Colonic mucosa (tissue), 4 donors: ENCODE measurements at regions not wholly inside any gene's neighbourhood (a gene's known extent, or its start where the extent isn't known, plus 50 kb on each side); places are given as distances from the start of the nearest gene placed in this dataset.

Experiments used
- DNase-seq: peaks from one replicate; pipeline ENCODE4 v3.0.0-alpha.2; 2020
- H3K27ac ChIP-seq: fragments of 200-600 bp; one replicate; pipeline ENCODE4 v1.8.0; 2021
- H3K27me3 ChIP-seq: fragments of 200-600 bp; one replicate; pipeline ENCODE4 v1.8.0; 2021
- H3K36me3 ChIP-seq: fragments of 200-600 bp; one replicate; pipeline ENCODE4 v1.8.0; 2021
- H3K4me1 ChIP-seq: fragments of 200-600 bp; one replicate; pipeline ENCODE4 v1.8.0; 2021; ENCODE audit warnings: mild to moderate bottlenecking
- H3K4me3 ChIP-seq: fragments of 200-600 bp; one replicate; pipeline ENCODE4 v1.8.0; 2021
- H3K9ac ChIP-seq, 2 donors: one replicate each; pipeline ENCODE4 v1.7.0; 2013; ENCODE audit warnings: control low read depth in 2 of 2, low read depth in 2 of 2, low read length in 2 of 2
- H3K9me3 ChIP-seq: fragments of 200-600 bp; one replicate; pipeline ENCODE4 v1.8.0; 2021
- CTCF ChIP-seq: fragments of 200-600 bp; IDR thresholded peaks from one replicate; pipeline ENCODE4 v1.8.0; 2022; ENCODE audit warnings: antibody characterized with exemption, mild to moderate bottlenecking
- intact Hi-C: fragments of 100-400 bp; cut with DNase I; formaldehyde crosslinking; loops from one replicate; pipeline ENCODE4 v1.14.1; 2022
- donor health status: healthy.
- donor health status: DM: no; HTN: no; CAD: no.
- donor health status: DM: no; HTN: no; CAD: no.

- Histone ChIP-seq H3K36me3 (no peaks in the 10 kb centered on the region), H3K4me1 (no peaks in the 10 kb centered on the region), H3K9ac (peak overlapping the region in 1 of 2 donors; percentile 43), H3K27ac (no peak overlapping the region), H3K4me3 (peak overlapping the region; percentile 37), H3K27me3 (peaks cover 46% of the 10 kb centered on the region), H3K9me3 (no peaks in the 10 kb centered on the region)
- intact Hi-C loops: no loop called here
- peak; percentile 24 for DNase-seq
- no peak for TF ChIP-seq CTCF
Measured at GRCh38 chr6:21664314-21665109, 71.0 kb downstream of the SOX4 start.

GRCh38 chr6:21665110-21665391, 71.5 kb downstream of the SOX4 start:
- H3K27ac ChIP-seq: no peak overlapping the region
- H3K27me3 ChIP-seq: peaks cover 46% of the 10 kb centered on the region
- no peak overlapping the region for H3K9ac ChIP-seq

GRCh38 chr6:21665392-21666200, 72.0 kb downstream of the SOX4 start:
- peak overlapping the region; percentile 13 for H3K4me3 ChIP-seq
- no peak overlapping the region for H3K9ac ChIP-seq
- peak; percentile 18 for DNase-seq
- TF ChIP-seq CTCF: no peak
- peaks cover 46% of the 10 kb centered on the region for H3K27me3 ChIP-seq
- H3K36me3 ChIP-seq: no peaks in the 10 kb centered on the region
- intact Hi-C loops: no loop called here
- no peaks in the 10 kb centered on the region for H3K9me3 ChIP-seq
- no peak overlapping the region for H3K27ac ChIP-seq
- H3K4me1 ChIP-seq: no peaks in the 10 kb centered on the region

More at GRCh38 chr6:21665110-21665391, 71.5 kb downstream of the SOX4 start:
- DNase-seq: no peak
- H3K4me3 ChIP-seq: peak overlapping the region; percentile 37
- intact Hi-C loops: no loop called here
- H3K9me3 ChIP-seq: no peaks in the 10 kb centered on the region
- no peaks in the 10 kb centered on the region for H3K36me3 ChIP-seq
- TF ChIP-seq CTCF: no peak
- no peaks in the 10 kb centered on the region for H3K4me1 ChIP-seq

- Histone ChIP-seq H3K4me3 (peak overlapping the region; percentile 13), H3K4me1 (no peaks in the 10 kb centered on the region), H3K36me3 (no peaks in the 10 kb centered on the region), H3K9ac (peak overlapping the region in 1 of 2 donors; percentile 56), H3K27me3 (peaks cover 46% of the 10 kb centered on the region), H3K27ac (no peak overlapping the region), H3K9me3 (no peaks in the 10 kb centered on the region)
- TF ChIP-seq CTCF: no peak
- peak; percentile 18 for DNase-seq
- intact Hi-C loops: no loop called here
Measured at GRCh38 chr6:21666201-21666691, 72.7 kb downstream of the SOX4 start.

GRCh38 chr6:21666853-21667681, 73.5 kb downstream of the SOX4 start:
- Histone ChIP-seq H3K4me1 (no peaks in the 10 kb centered on the region), H3K36me3 (no peaks in the 10 kb centered on the region), H3K4me3 (peak overlapping the region; percentile 13), H3K27ac (no peak overlapping the region), H3K27me3 (peaks cover 46% of the 10 kb centered on the region), H3K9ac (peak overlapping the region in 1 of 2 donors; percentile 24), H3K9me3 (no peaks in the 10 kb centered on the region)
- intact Hi-C loops: no loop called here
- TF ChIP-seq CTCF: no peak
- DNase-seq: peak; percentile 23
